HCT116 (cell line): ENCODE measurements at regions not wholly inside any gene's neighbourhood (a gene's known extent, or its start where the extent isn't known, plus 50 kb on each side); places are given as distances from the start of the nearest gene placed in this dataset.

Source experiments
- ATAC-seq: fragments of 200-7000 bp; cut with Tn5 transposase; 2 replicates; pipeline ENCODE4 v1.9.1; 2020; ENCODE audit warnings: mild to moderate bottlenecking, moderate library complexity
- BruUV-seq: library from RNA; stranded (reverse); fragments of 400-500 nt; replicated peaks from 2 replicates; lab custom pipeline; 2021; lab: Mats Ljungman, UMichigan
- CTCF ChIA-PET: fragments of 300-600 bp; sonication (Branson Sonifier 250); formaldehyde crosslinking; loops from one replicate; lab custom pipeline; 2021; ENCODE audit warnings: antibody characterized with exemption; lab: Charles Lee
- POLR2A ChIA-PET: fragments of 300-600, 350-600 bp; sonication (Branson Sonifier 250); formaldehyde crosslinking; loops from one replicate; lab custom pipeline; 2021; ENCODE audit warnings: antibody characterized with exemption; lab: Charles Lee
- RAD21 ChIA-PET, 2 experiments: fragments of 300-600 bp; sonication (Branson Sonifier 250); formaldehyde crosslinking; loops; one replicate each; lab custom pipeline; 2023; ENCODE audit warnings: low total read pairs in 2 of 2; ENCODE audit not compliant: uncharacterized antibody in 2 of 2, unreplicated experiment in 2 of 2, low non-redundant PET in 1 of 2; lab: Charles Lee
- DNase-seq: peaks from one replicate; pipeline ENCODE4 v3.0.0-alpha.2; 2010; ENCODE audit warnings: low read depth, low spot score
- H2AFZ ChIP-seq: fragments of 200-600 bp; shearing (Covaris generic), sonication (generic); 2 replicates; pipeline ENCODE4 v1.6.1; 2017; ENCODE audit warnings: low read depth, mixed run types, mixed read lengths, antibody characterized with exemption, low read length; ENCODE audit not compliant: poor library complexity, severe bottlenecking
- H3K27ac ChIP-seq: 2 replicates; pipeline ENCODE4 v1.5.1; 2012; ENCODE audit warnings: low read depth, low read length
- H3K27me3 ChIP-seq: fragments of 200-600 bp; sonication (generic); 2 replicates; pipeline ENCODE4 v1.6.1; 2016; ENCODE audit warnings: mixed run types, low read length, mixed read lengths; ENCODE audit not compliant: insufficient read depth
- H3K36me3 ChIP-seq, 2 experiments: fragments of 200-500 bp in 1 of 2; fragments of 200-600 bp in 1 of 2; sonication (Bioruptor generic) in 1 of 2; sonication (generic) in 1 of 2; 2 replicates each; pipeline versions ENCODE4 v1.5.1 to v1.6.1; 2014 to 2016; ENCODE audit warnings: low read length in 2 of 2, inconsistent platforms in 1 of 2, mixed read lengths in 1 of 2, mixed run types in 1 of 2; ENCODE audit not compliant: insufficient read depth in 2 of 2, control insufficient read depth in 1 of 2
- H3K4me1 ChIP-seq, 2 experiments: fragments of 200-600 bp in 1 of 2; sonication (generic) in 1 of 2; 2 replicates each; pipeline versions ENCODE4 v1.5.1 to v1.6.1; 2012 to 2017; ENCODE audit warnings: low read length in 2 of 2, inconsistent platforms in 1 of 2, mild to moderate bottlenecking in 1 of 2, mixed read lengths in 1 of 2, mixed run types in 1 of 2, moderate library complexity in 1 of 2; ENCODE audit not compliant: insufficient read depth in 2 of 2, control insufficient read depth in 1 of 2
- H3K4me2 ChIP-seq: fragments of 200-600 bp; sonication (generic); 2 replicates; pipeline ENCODE4 v1.6.1; 2017; ENCODE audit warnings: mixed run types, low read length, mixed read lengths
- H3K4me3 ChIP-seq, 2 experiments: fragments of 200-600 bp in 1 of 2; sonication (generic) in 1 of 2; replicated peaks in 1 of 2; 2 replicates each; pipeline ENCODE4 v1.5.1; 2011 to 2016; ENCODE audit warnings: low read length in 2 of 2, control low read depth in 1 of 2, low read depth in 1 of 2, mild to moderate bottlenecking in 1 of 2, mixed read lengths in 1 of 2, mixed run types in 1 of 2
- H3K79me2 ChIP-seq: fragments of 200-600 bp; sonication (generic); 2 replicates; pipeline ENCODE4 v1.6.1; 2017; ENCODE audit warnings: mild to moderate bottlenecking, mixed run types, low read length, moderate library complexity, mixed read lengths; ENCODE audit not compliant: insufficient read depth
- H3K9ac ChIP-seq: fragments of 200-600 bp; sonication (generic); 2 replicates; pipeline ENCODE4 v1.6.1; 2016; ENCODE audit warnings: low read length, mixed read lengths
- H3K9me2 ChIP-seq: fragments of 200-600 bp; sonication (generic), shearing (Covaris generic); 2 replicates; pipeline ENCODE4 v1.6.1; 2017; ENCODE audit warnings: mixed run types, mild to moderate bottlenecking, moderate library complexity; ENCODE audit not compliant: insufficient read depth
- H3K9me3 ChIP-seq, 2 experiments: fragments of 200-500 bp in 1 of 2; fragments of 200-600 bp in 1 of 2; sonication (Bioruptor generic) in 1 of 2; sonication (generic) in 1 of 2; 2 replicates each; pipeline ENCODE4 v1.6.1; 2014 to 2017; ENCODE audit warnings: low read length in 2 of 2, mixed read lengths in 2 of 2, inconsistent platforms in 1 of 2, low read depth in 1 of 2, mild to moderate bottlenecking in 1 of 2, mixed run types in 1 of 2, moderate library complexity in 1 of 2; ENCODE audit not compliant: control insufficient read depth in 1 of 2, insufficient read depth in 1 of 2
- H4K20me1 ChIP-seq: fragments of 200-600 bp; sonication (generic), shearing (Covaris generic); 2 replicates; pipeline ENCODE4 v1.6.1; 2017; ENCODE audit warnings: mixed run types, mild to moderate bottlenecking, moderate library complexity; ENCODE audit not compliant: insufficient read depth
- CEBPB ChIP-seq: IDR thresholded peaks from 2 replicates; pipeline ENCODE4 v1.6.1; 2012; ENCODE audit warnings: low read depth
- CTCF ChIP-seq, 3 experiments: fragments of 200-600 bp in 1 of 3; sonication (generic) in 1 of 3; IDR thresholded peaks in 2 of 3; conservative IDR thresholded peaks in 1 of 3; 2 replicates each; pipeline ENCODE4 v1.5.1; 2012 to 2017; ENCODE audit warnings: low read depth in 2 of 3, low read length in 2 of 3, antibody characterized with exemption in 1 of 3, borderline replicate concordance in 1 of 3, control low read depth in 1 of 3, mild to moderate bottlenecking in 1 of 3, mixed read lengths in 1 of 3, mixed run types in 1 of 3, moderate library complexity in 1 of 3; ENCODE audit not compliant: insufficient read depth in 1 of 3
- ELF1 ChIP-seq: IDR thresholded peaks from 2 replicates; pipeline ENCODE4 v1.6.1; 2012; ENCODE audit warnings: low read depth, borderline replicate concordance
- EZH2 ChIP-seq: fragments of 200-600 bp; sonication (generic); IDR thresholded peaks from 2 replicates; pipeline ENCODE4 v1.6.1; 2017; ENCODE audit warnings: antibody characterized with exemption, mixed run types
- EZH2phosphoT487 ChIP-seq: fragments of 200-600 bp; IDR thresholded peaks from 2 replicates; pipeline ENCODE4 v1.6.1; 2018; ENCODE audit warnings: antibody characterized with exemption, borderline replicate concordance
- POLR2AphosphoS5 ChIP-seq: IDR thresholded peaks from 2 replicates; pipeline ENCODE4 v1.6.1; 2011; ENCODE audit warnings: mild to moderate bottlenecking, low read depth, low read length, moderate library complexity
- RAD21 ChIP-seq: IDR thresholded peaks from 2 replicates; pipeline ENCODE4 v1.6.1; 2012; ENCODE audit warnings: low read depth, mild to moderate bottlenecking
- SIN3A ChIP-seq: IDR thresholded peaks from 2 replicates; pipeline ENCODE4 v1.6.1; 2012; ENCODE audit warnings: low read depth
- SP1 ChIP-seq: IDR thresholded peaks from 2 replicates; pipeline ENCODE4 v1.6.1; 2012; ENCODE audit warnings: low read depth
- SRF ChIP-seq: IDR thresholded peaks from 2 replicates; pipeline ENCODE4 v1.6.1; 2012; ENCODE audit warnings: low read depth
- TCF7L2 ChIP-seq: IDR thresholded peaks from 2 replicates; pipeline ENCODE4 v1.7.0; 2011; ENCODE audit warnings: borderline replicate concordance, inconsistent platforms; ENCODE audit not compliant: insufficient read depth, insufficient read length; ENCODE audit errors: extremely low read depth
- YY1 ChIP-seq: IDR thresholded peaks from 2 replicates; pipeline ENCODE4 v1.6.1; 2011; ENCODE audit warnings: low read length, low read depth, moderate library complexity, mild to moderate bottlenecking; ENCODE audit not compliant: insufficient replicate concordance; ENCODE audit errors: extremely low read depth
- ZBTB33 ChIP-seq: IDR thresholded peaks from 2 replicates; pipeline ENCODE4 v1.6.1; 2011; ENCODE audit warnings: mild to moderate bottlenecking, low read length, moderate library complexity; ENCODE audit not compliant: insufficient replicate concordance; ENCODE audit errors: extremely low read depth
- ZFX ChIP-seq: fragments of 450-650 bp; IDR thresholded peaks from 2 replicates; pipeline ENCODE4 v1.6.1; 2017
- ZNF274 ChIP-seq: fragments of 200-500 bp; sonication (Bioruptor generic); IDR thresholded peaks from 2 replicates; pipeline ENCODE4 v1.6.1; 2014; ENCODE audit warnings: mild to moderate bottlenecking, low read depth, low read length, inconsistent platforms
- intact Hi-C: fragments of 100-400 bp; cut with micrococcal nuclease; formaldehyde crosslinking; loops from 2 replicates; pipeline ENCODE4 v1.10.0; 2022
- TF ChIP-seq, protein P1 (sequence below): IDR thresholded peaks from 2 replicates; pipeline ENCODE4 v1.6.1; 2012

DNA sequence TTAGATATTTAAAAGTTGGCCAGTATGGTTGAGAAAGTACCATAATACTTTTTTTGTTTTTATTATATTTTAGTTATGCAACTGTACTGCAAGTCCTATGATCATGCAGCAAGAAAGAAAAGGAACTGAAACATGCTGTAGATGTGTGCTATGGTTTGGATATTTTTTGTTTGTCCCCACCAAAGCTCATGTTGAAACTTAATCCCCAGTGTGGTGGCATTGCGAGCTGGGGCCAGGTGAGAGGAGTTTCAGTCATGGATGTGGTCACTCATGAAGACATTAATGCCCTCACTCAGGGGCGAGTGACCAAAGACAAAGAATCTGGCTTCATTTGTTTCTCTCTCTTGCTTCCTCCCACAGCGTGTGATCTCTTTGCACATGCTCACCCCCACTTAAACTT lies 393.9 kb downstream of the PAX1 start (continued):
- no peak for TF ChIP-seq CTCF (IDR thresholded peaks at IDR 0.05 in 2 of 3, conservative IDR thresholded peaks at IDR 0.05 in 1 of 3; ENCODE audit: borderline replicate concordance in 1 of 3, insufficient read depth in 1 of 3, low read depth in 2 of 3, low read length in 2 of 3)
- no peak for TF ChIP-seq POLR2AphosphoS5
- no peak for TF ChIP-seq ZBTB33
- no peak for TF ChIP-seq SRF
- TF ChIP-seq SP1: no peak
- TF ChIP-seq ZNF274: no peak
- TF ChIP-seq RAD21: no peak
- no peak for TF ChIP-seq TCF7L2

DNA sequence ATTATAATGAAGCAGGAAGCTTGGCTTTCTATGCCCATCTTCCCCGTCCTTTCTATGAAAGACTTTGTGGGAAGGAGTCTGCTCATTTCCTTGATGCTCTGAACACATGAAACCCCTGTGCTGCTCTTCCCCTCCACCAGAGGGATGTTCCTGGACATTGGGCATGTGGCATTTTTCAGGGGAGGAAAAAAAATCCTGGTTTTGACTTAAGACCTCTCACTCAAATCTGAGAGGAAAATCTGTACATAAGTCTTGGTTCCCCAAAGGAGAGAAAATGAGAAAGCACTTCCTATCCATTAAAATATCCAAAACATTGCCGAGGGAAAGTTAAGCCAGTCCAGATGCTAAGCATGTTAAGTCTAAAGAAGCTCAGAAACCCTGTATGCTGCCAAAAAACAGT lies 393.0 kb downstream of the PAX1 start:
- no peak overlapping the region for H3K27ac ChIP-seq
- ChIA-PET POLR2A (no interaction called here), CTCF (no interaction called here), RAD21 (no interaction called here)
- ATAC-seq: no peak
- no peak for DNase-seq
- no peaks in the 10 kb centered on the region for H3K9me2 ChIP-seq
- no peak overlapping the region for H3K9ac ChIP-seq
- no peaks in the 10 kb centered on the region for H4K20me1 ChIP-seq
- no peak overlapping the region for H3K4me2 ChIP-seq
- no peaks in the 10 kb centered on the region for H3K4me1 ChIP-seq
- H3K9me3 ChIP-seq: peaks cover 0 to 13% of the 10 kb centered on the region in 2 experiments; a peak in 2 of 4 replicates
- H3K79me2 ChIP-seq: no peaks in the 10 kb centered on the region
- no peak overlapping the region for H2AFZ ChIP-seq
- intact Hi-C loops: no loop called here
- no peak overlapping the region for H3K4me3 ChIP-seq
- H3K36me3 ChIP-seq: no peaks in the 10 kb centered on the region
- BruUV-seq: no TSS peak
- no peaks in the 10 kb centered on the region for H3K27me3 ChIP-seq
- TF ChIP-seq POLR2AphosphoS5: no peak
- TF ChIP-seq YY1: no peak
- TF ChIP-seq SIN3A: no peak
- TF ChIP-seq ZBTB33: no peak
- no peak for TF ChIP-seq ZFX
- TF ChIP-seq EZH2: no peak
- no peak for TF ChIP-seq TCF7L2
- TF ChIP-seq CEBPB: no peak
- TF ChIP-seq, protein P1, sequence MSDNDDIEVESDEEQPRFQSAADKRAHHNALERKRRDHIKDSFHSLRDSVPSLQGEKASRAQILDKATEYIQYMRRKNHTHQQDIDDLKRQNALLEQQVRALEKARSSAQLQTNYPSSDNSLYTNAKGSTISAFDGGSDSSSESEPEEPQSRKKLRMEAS: no peak
- TF ChIP-seq ZNF274: no peak
- TF ChIP-seq EZH2phosphoT487: no peak
- no peak for TF ChIP-seq ELF1
